Keratinocyte (primary cell): ENCODE measurements at regions not wholly inside any gene's neighbourhood (a gene's known extent, or its start where the extent isn't known, plus 50 kb on each side); places are given as distances from the start of the nearest gene placed in this dataset.
"Not testable (repeated sequence)": the region's sequence is repeated elsewhere in the genome, so short reads cannot be mapped to it uniquely, and the experiment has no call there.

Source experiments
- DNase-seq: peaks from one replicate; pipeline ENCODE4 v3.0.0-alpha.2; 2011; ENCODE audit warnings: low read depth, missing footprints, low spot score
- FAIRE-seq: peaks from 2 replicates; lab custom pipeline; 2011; peaks lifted over from hg19 to GRCh38; lab: Jason Lieb, UNC
- H2AFZ ChIP-seq: 2 replicates; pipeline ENCODE4 v1.6.0; 2012; ENCODE audit warnings: low read length, control low read depth, inconsistent platforms; ENCODE audit not compliant: control insufficient read depth
- H3K27ac ChIP-seq: 2 replicates; pipeline ENCODE4 v1.5.1; 2011; ENCODE audit warnings: low read length; ENCODE audit not compliant: control insufficient read depth, insufficient read depth
- H3K27me3 ChIP-seq: 3 replicates; pipeline ENCODE4 v1.6.0; 2011; ENCODE audit warnings: low read length; ENCODE audit not compliant: control insufficient read depth, insufficient read depth; ENCODE audit errors: extremely low read depth
- H3K36me3 ChIP-seq, 2 experiments: 2 replicates in 1 of 2; 3 replicates in 1 of 2; pipeline ENCODE4 v1.5.1; 2011; ENCODE audit warnings: low read length in 2 of 2, mild to moderate bottlenecking in 1 of 2; ENCODE audit not compliant: control insufficient read depth in 2 of 2, insufficient read depth in 2 of 2; ENCODE audit errors: extremely low read depth in 1 of 2
- H3K4me1 ChIP-seq: 3 replicates; pipeline ENCODE4 v1.5.1; 2011; ENCODE audit warnings: low read length; ENCODE audit not compliant: control insufficient read depth, insufficient read depth; ENCODE audit errors: extremely low read depth
- H3K4me2 ChIP-seq: 3 replicates; pipeline ENCODE4 v1.6.0; 2011; ENCODE audit warnings: low read depth, low read length; ENCODE audit not compliant: control insufficient read depth, insufficient read depth; ENCODE audit errors: extremely low read depth
- H3K4me3 ChIP-seq, 3 experiments: fragments of 200-600 bp in 1 of 3; sonication (generic) in 1 of 3; 2 replicates in 2 of 3; 3 replicates in 1 of 3; pipeline ENCODE4 v1.5.1; 2011 to 2016; ENCODE audit warnings: low read length in 3 of 3, mild to moderate bottlenecking in 3 of 3, control low read depth in 2 of 3, inconsistent platforms in 1 of 3, low read depth in 1 of 3, mixed read lengths in 1 of 3, mixed run types in 1 of 3, moderate library complexity in 1 of 3; ENCODE audit not compliant: control insufficient read depth in 2 of 3, insufficient read depth in 2 of 3; ENCODE audit errors: extremely low read depth in 1 of 3
- H3K79me2 ChIP-seq: 2 replicates; pipeline ENCODE4 v1.6.0; 2012; ENCODE audit warnings: low read length; ENCODE audit not compliant: control insufficient read depth, insufficient read depth
- H3K9ac ChIP-seq: 3 replicates; pipeline ENCODE4 v1.6.0; 2011; ENCODE audit warnings: low read length; ENCODE audit not compliant: control insufficient read depth, insufficient read depth; ENCODE audit errors: extremely low read depth
- H3K9me1 ChIP-seq: 3 replicates; pipeline ENCODE4 v1.6.0; 2011; ENCODE audit warnings: low read length; ENCODE audit not compliant: control insufficient read depth, insufficient read depth; ENCODE audit errors: extremely low read depth
- H3K9me3 ChIP-seq: 2 replicates; pipeline ENCODE4 v1.5.1; 2012; ENCODE audit warnings: low read depth, low read length; ENCODE audit not compliant: control insufficient read depth
- H4K20me1 ChIP-seq: 3 replicates; pipeline ENCODE4 v1.6.0; 2011; ENCODE audit warnings: low read length; ENCODE audit not compliant: control insufficient read depth, insufficient read depth; ENCODE audit errors: extremely low read depth
- EZH2 ChIP-seq: IDR thresholded peaks from one replicate; pipeline ENCODE4 v1.6.1; 2012; ENCODE audit warnings: inconsistent platforms, mild to moderate bottlenecking, low read length, moderate library complexity
- dilution Hi-C: fragments of 300-500 bp; cut with MboI; formaldehyde crosslinking; loops from one replicate; pipeline ENCODE4 v1.7.0; 2020; ENCODE audit warnings: low sequenced_read_pairs; ENCODE audit not compliant: extremely low pct_ligation_motif_present
- TF ChIP-seq, protein P1 (sequence below), 3 experiments: IDR thresholded peaks in 1 of 3; conservative IDR thresholded peaks in 1 of 3; optimal IDR thresholded peaks in 1 of 3; 2 replicates in 2 of 3; 3 replicates in 1 of 3; pipeline versions ENCODE3 to v1.5.1; 2011; ENCODE audit warnings: low read length in 3 of 3, mild to moderate bottlenecking in 3 of 3, moderate library complexity in 2 of 3, control low read depth in 1 of 3, inconsistent platforms in 1 of 3; ENCODE audit not compliant: insufficient read depth in 2 of 3; ENCODE audit errors: extremely low read depth in 1 of 3

DNA sequence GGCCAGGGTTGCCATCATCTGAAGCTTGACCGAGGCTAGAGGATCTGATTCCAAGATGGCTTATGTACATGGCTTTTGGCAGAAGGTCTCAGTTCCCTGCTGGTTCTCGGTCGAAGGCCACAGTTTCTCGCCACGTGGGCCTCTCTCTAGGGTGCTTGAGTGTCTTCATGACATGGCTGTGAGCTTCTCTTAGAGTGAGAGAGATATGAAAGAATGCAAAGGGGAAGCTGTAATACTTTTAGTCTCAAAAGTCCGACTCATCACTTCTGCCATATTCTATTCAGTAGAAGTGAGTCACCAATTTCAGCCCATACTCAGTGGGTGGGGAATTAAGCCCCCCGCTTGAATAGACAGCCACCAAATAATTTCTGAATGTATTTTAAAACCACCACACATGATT lies 94.2 kb downstream of the UTRN start:
- peak; percentile 29 for FAIRE-seq
- H3K27ac ChIP-seq: no peak overlapping the region

GRCh38 chr6:144381499-144381898 lies 96.4 kb downstream of the UTRN start:
- H3K4me2 ChIP-seq, FAIRE-seq, H3K9me1 ChIP-seq, dilution Hi-C loops, DNase-seq, H3K9ac ChIP-seq, H3K9me3 ChIP-seq, H3K79me2 ChIP-seq, H2AFZ ChIP-seq, H3K27me3 ChIP-seq, H3K36me3 ChIP-seq, H4K20me1 ChIP-seq, H3K4me3 ChIP-seq, H3K4me1 ChIP-seq, H3K27ac ChIP-seq: not testable (repeated sequence)

More for the DNA sequence above, 94.2 kb downstream of the UTRN start:
- H3K4me2 ChIP-seq: no peak overlapping the region
- no peaks in the 10 kb centered on the region for H3K9me1 ChIP-seq
- peaks cover 15% of the 10 kb centered on the region for H3K79me2 ChIP-seq
- DNase-seq: no peak
- no peaks in the 10 kb centered on the region for H3K9me3 ChIP-seq
- no peaks in the 10 kb centered on the region for H3K36me3 ChIP-seq
- TF ChIP-seq EZH2: no peak
- TF ChIP-seq, protein P1, sequence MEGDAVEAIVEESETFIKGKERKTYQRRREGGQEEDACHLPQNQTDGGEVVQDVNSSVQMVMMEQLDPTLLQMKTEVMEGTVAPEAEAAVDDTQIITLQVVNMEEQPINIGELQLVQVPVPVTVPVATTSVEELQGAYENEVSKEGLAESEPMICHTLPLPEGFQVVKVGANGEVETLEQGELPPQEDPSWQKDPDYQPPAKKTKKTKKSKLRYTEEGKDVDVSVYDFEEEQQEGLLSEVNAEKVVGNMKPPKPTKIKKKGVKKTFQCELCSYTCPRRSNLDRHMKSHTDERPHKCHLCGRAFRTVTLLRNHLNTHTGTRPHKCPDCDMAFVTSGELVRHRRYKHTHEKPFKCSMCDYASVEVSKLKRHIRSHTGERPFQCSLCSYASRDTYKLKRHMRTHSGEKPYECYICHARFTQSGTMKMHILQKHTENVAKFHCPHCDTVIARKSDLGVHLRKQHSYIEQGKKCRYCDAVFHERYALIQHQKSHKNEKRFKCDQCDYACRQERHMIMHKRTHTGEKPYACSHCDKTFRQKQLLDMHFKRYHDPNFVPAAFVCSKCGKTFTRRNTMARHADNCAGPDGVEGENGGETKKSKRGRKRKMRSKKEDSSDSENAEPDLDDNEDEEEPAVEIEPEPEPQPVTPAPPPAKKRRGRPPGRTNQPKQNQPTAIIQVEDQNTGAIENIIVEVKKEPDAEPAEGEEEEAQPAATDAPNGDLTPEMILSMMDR (optimal IDR thresholded peaks at IDR 0.05 in 1 of 3, IDR thresholded peaks at IDR 0.05 in 1 of 3, conservative IDR thresholded peaks at IDR 0.05 in 1 of 3; ENCODE audit: extremely low read depth in 1 of 3, insufficient read depth in 2 of 3, low read length in 3 of 3): no peak
- no peak overlapping the region for H2AFZ ChIP-seq
- dilution Hi-C loops: no loop called here
- H3K4me3 ChIP-seq: no peak overlapping the region
- no peaks in the 10 kb centered on the region for H3K27me3 ChIP-seq
- no peak overlapping the region for H3K9ac ChIP-seq
- no peaks in the 10 kb centered on the region for H4K20me1 ChIP-seq
- no peaks in the 10 kb centered on the region for H3K4me1 ChIP-seq

DNA sequence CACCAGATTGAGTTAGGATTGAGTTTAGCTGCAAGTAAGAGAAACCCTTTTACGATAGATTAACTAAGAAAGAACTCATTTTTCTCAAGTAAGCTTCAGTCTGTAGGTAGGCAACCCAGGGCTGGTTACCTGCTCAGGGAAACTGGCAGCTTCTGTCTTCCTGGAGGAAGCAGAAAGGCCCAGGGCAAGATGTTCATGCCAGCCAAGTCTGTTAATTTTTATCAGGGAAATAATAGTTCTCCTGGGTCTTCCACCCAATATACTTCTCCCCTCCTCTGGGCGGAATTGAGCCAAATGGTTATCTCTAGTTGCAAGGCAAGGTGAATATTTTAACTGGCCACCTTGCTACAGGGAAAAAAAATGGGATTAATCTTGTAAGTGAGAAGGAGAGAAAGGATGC lies 98.2 kb downstream of the UTRN start:
- no peaks in the 10 kb centered on the region for H4K20me1 ChIP-seq
- no peaks in the 10 kb centered on the region for H3K4me1 ChIP-seq
- dilution Hi-C loops: no loop called here
- H3K4me3 ChIP-seq: no peak overlapping the region
- no peak overlapping the region for H2AFZ ChIP-seq
- no peaks in the 10 kb centered on the region for H3K27me3 ChIP-seq
- no peak overlapping the region for H3K4me2 ChIP-seq
- H3K79me2 ChIP-seq: peaks cover 8% of the 10 kb centered on the region
- FAIRE-seq (no peak), DNase-seq (no peak)
- no peaks in the 10 kb centered on the region for H3K36me3 ChIP-seq
- no peaks in the 10 kb centered on the region for H3K9me3 ChIP-seq
- TF ChIP-seq EZH2: no peak
- TF ChIP-seq, protein P1 (optimal IDR thresholded peaks at IDR 0.05 in 1 of 3, IDR thresholded peaks at IDR 0.05 in 1 of 3, conservative IDR thresholded peaks at IDR 0.05 in 1 of 3; ENCODE audit: extremely low read depth in 1 of 3, insufficient read depth in 2 of 3, low read length in 3 of 3): no peak
- H3K9ac ChIP-seq: no peak overlapping the region
- H3K27ac ChIP-seq: no peak overlapping the region
- no peaks in the 10 kb centered on the region for H3K9me1 ChIP-seq
